GDM1 (cell line): ENCODE measurements at regions not wholly inside any gene's neighbourhood (a gene's known extent, or its start where the extent isn't known, plus 50 kb on each side); places are given as distances from the start of the nearest gene placed in this dataset.
A peak's percentile ranks its signal among the peaks of the same experiment; 100 is the strongest.

Experiments
- DNase-seq: peaks from one replicate; lab custom pipeline; 2025; lab: John Stamatoyannopoulos, UW

GRCh38 chrX:69027181-69028005 lies 137.9 kb downstream of the PJA1 start:
- no peak for DNase-seq

- DNase-seq, result no peak
Observed at GRCh38 chrX:69025802-69026301, 139.4 kb downstream of the PJA1 start.

GRCh38 chrX:69024931-69025330 lies 140.3 kb downstream of the PJA1 start:
- no peak for DNase-seq

GRCh38 chrX:69024161-69024736 lies 141.0 kb downstream of the PJA1 start:
- no peak for DNase-seq

GRCh38 chrX:69022430-69022829 lies 142.8 kb downstream of the PJA1 start:
- no peak for DNase-seq

GRCh38 chrX:69021141-69021960 lies 143.9 kb downstream of the PJA1 start:
- no peak for DNase-seq

GRCh38 chrX:69020316-69020715 lies 144.9 kb downstream of the PJA1 start:
- DNase-seq, result no peak

GRCh38 chrX:69019073-69019890 lies 146.0 kb downstream of the PJA1 start:
- DNase-seq, result no peak

- DNase-seq, result no peak
Observed at GRCh38 chrX:69018416-69019072, 146.7 kb downstream of the PJA1 start.

- no peak for DNase-seq
Observed at GRCh38 chrX:69016293-69016941, 148.8 kb downstream of the PJA1 start.

- DNase-seq, result no peak
Observed at GRCh38 chrX:69015564-69016292, 149.5 kb downstream of the PJA1 start.

GRCh38 chrX:69015156-69015555 lies 150.1 kb downstream of the PJA1 start:
- no peak for DNase-seq

- no peak for DNase-seq
Observed at GRCh38 chrX:69014200-69014599, 151.1 kb downstream of the PJA1 start.

GRCh38 chrX:69010339-69010738 lies 154.9 kb downstream of the PJA1 start:
- no peak for DNase-seq

GRCh38 chrX:69000877-69001276 lies 164.4 kb downstream of the PJA1 start:
- DNase-seq, result peak; percentile 15

GRCh38 chrX:68999931-69000330 lies 165.3 kb downstream of the PJA1 start:
- no peak for DNase-seq

- DNase-seq, result no peak
Observed at GRCh38 chrX:68999356-68999755, 165.9 kb downstream of the PJA1 start.

GRCh38 chrX:68998716-68999115 lies 166.5 kb downstream of the PJA1 start:
- no peak for DNase-seq

GRCh38 chrX:68997911-68998310 lies 167.3 kb downstream of the PJA1 start:
- no peak for DNase-seq

- DNase-seq, result no peak
Observed at GRCh38 chrX:68997511-68997910, 167.7 kb downstream of the PJA1 start.
